Activated CD8-positive, alpha-beta T cell treated with anti-CD3 and anti-CD28 coated beads for 36 hours (primary cell): ENCODE measurements at regions not wholly inside any gene's neighbourhood (a gene's known extent, or its start where the extent isn't known, plus 50 kb on each side); places are given as distances from the start of the nearest gene placed in this dataset.

Experiments used
- ATAC-seq: fragments of 200-7000 bp; cut with Tn5 transposase; one replicate; pipeline ENCODE4 v1.10.0; 2021; ENCODE audit warnings: mild to moderate bottlenecking, moderate library complexity
- CTCF ChIA-PET: fragments of 350-600 bp; sonication (Branson Sonifier 250); formaldehyde crosslinking; loops from one replicate; lab custom pipeline; 2021; ENCODE audit warnings: antibody characterized with exemption; lab: Charles Lee
- POLR2A ChIA-PET: fragments of 350-600 bp; sonication (Branson Sonifier 250); formaldehyde crosslinking; loops from one replicate; lab custom pipeline; 2021; ENCODE audit warnings: antibody characterized with exemption; lab: Charles Lee
- DNase-seq: peaks from one replicate; pipeline ENCODE4 v3.0.0-alpha.2; 2020
- H3K27ac Mint-ChIP-seq: one replicate; pipeline ENCODE4 v1.8.0; 2021; ENCODE audit warnings: mild to moderate bottlenecking, mixed read lengths
- H3K27me3 Mint-ChIP-seq: one replicate; pipeline ENCODE4 v1.8.0; 2021; ENCODE audit warnings: mixed read lengths
- H3K36me3 Mint-ChIP-seq: one replicate; pipeline ENCODE4 v1.8.0; 2021; ENCODE audit warnings: low read depth, mixed read lengths
- H3K4me1 Mint-ChIP-seq: one replicate; pipeline ENCODE4 v1.8.0; 2021; ENCODE audit warnings: low read depth, mixed read lengths
- H3K4me3 Mint-ChIP-seq: one replicate; pipeline ENCODE4 v1.8.0; 2021; ENCODE audit warnings: mild to moderate bottlenecking, moderate library complexity, mixed read lengths
- H3K9me3 Mint-ChIP-seq: one replicate; pipeline ENCODE4 v1.8.0; 2021; ENCODE audit warnings: mixed read lengths
- CTCF ChIP-seq: fragments of 200-600 bp; IDR thresholded peaks from one replicate; pipeline ENCODE4 v1.8.0; 2022; ENCODE audit warnings: antibody characterized with exemption, mild to moderate bottlenecking
- intact Hi-C: fragments of 100-400 bp; cut with micrococcal nuclease; formaldehyde crosslinking; loops from one replicate; pipeline ENCODE4 v1.10.0; 2022

GRCh38 chr12:107590814-107591375 is 94.7 kb upstream of the PWP1 start:
- intact Hi-C loops: no loop called here
- Mint-ChIP-seq H3K9me3 (peaks cover 28% of the 10 kb centered on the region), H3K36me3 (peaks cover 39% of the 10 kb centered on the region), H3K27ac (no peak overlapping the region), H3K27me3 (no peaks in the 10 kb centered on the region), H3K4me1 (no peaks in the 10 kb centered on the region), H3K4me3 (no peak overlapping the region)
- POLR2A ChIA-PET: no interaction called here
- ATAC-seq: no peak
- CTCF ChIA-PET: interaction anchor here (1.2 to 1.3 kb wide), 2 partner anchors 16 to 459 kb away, joined by 3 read pairs; no protein-coding TSS in a partner anchor
- no peak for DNase-seq
- no peak for TF ChIP-seq CTCF

GRCh38 chr12:107593713-107594381 is 91.8 kb upstream of the PWP1 start:
- no peak overlapping the region for H3K4me3 Mint-ChIP-seq
- intact Hi-C loops: no loop called here
- ATAC-seq (no peak), DNase-seq (no peak)
- H3K4me1 Mint-ChIP-seq: no peaks in the 10 kb centered on the region
- peaks cover 16% of the 10 kb centered on the region for H3K9me3 Mint-ChIP-seq
- peaks cover 19% of the 10 kb centered on the region for H3K36me3 Mint-ChIP-seq
- no peak overlapping the region for H3K27ac Mint-ChIP-seq
- TF ChIP-seq CTCF: no peak
- no peaks in the 10 kb centered on the region for H3K27me3 Mint-ChIP-seq
- CTCF ChIA-PET: no interaction called here
- POLR2A ChIA-PET: interaction anchor here (1.2 kb wide), 1 partner anchor 9 kb away, joined by 3 read pairs; no protein-coding TSS in a partner anchor

GRCh38 chr12:107594995-107595394 is 90.6 kb upstream of the PWP1 start:
- peaks cover 17% of the 10 kb centered on the region for H3K36me3 Mint-ChIP-seq
- H3K9me3 Mint-ChIP-seq: peaks cover 16% of the 10 kb centered on the region
- intact Hi-C loops: no loop called here
- no peaks in the 10 kb centered on the region for H3K4me1 Mint-ChIP-seq
- ATAC-seq (no peak), DNase-seq (no peak)
- CTCF ChIA-PET: no interaction called here
- POLR2A ChIA-PET: no interaction called here
- H3K27ac Mint-ChIP-seq: no peak overlapping the region
- H3K27me3 Mint-ChIP-seq: no peaks in the 10 kb centered on the region
- H3K4me3 Mint-ChIP-seq: no peak overlapping the region
- TF ChIP-seq CTCF: no peak

- ChIA-PET CTCF (interaction anchor here (0.8 to 3.4 kb wide), 5 partner anchors 10 to 466 kb away, joined by 3 to 45 read pairs (median 4); no protein-coding TSS in a partner anchor), POLR2A (interaction anchor here (0.8 kb wide), 1 partner anchor 279 kb away, joined by 3 read pairs; a partner anchor contains a TSS)
- Mint-ChIP-seq H3K27me3 (no peaks in the 10 kb centered on the region), H3K4me3 (no peak overlapping the region), H3K27ac (no peak overlapping the region), H3K9me3 (peaks cover 8% of the 10 kb centered on the region), H3K36me3 (peaks cover 15% of the 10 kb centered on the region), H3K4me1 (no peaks in the 10 kb centered on the region)
- TF ChIP-seq CTCF: no peak
- intact Hi-C loops: no loop called here
- no peak for DNase-seq
- ATAC-seq: no peak
Measured at GRCh38 chr12:107597695-107598410, 87.7 kb upstream of the PWP1 start.
